Spleen (tissue), 7 donors: ENCODE measurements at regions not wholly inside any gene's neighbourhood (a gene's known extent, or its start where the extent isn't known, plus 50 kb on each side); places are given as distances from the start of the nearest gene placed in this dataset.

ENCODE experiments used
- CTCF ChIP-seq, 11 experiments: fragments of 200-600 bp in 7 of 11; fragments of 450-650 bp in 4 of 11; sonication (generic) in 4 of 11; IDR thresholded peaks in 8 of 11; conservative IDR thresholded peaks in 3 of 11; 1 replicate in 7 of 11; 2 replicates in 4 of 11; pipeline versions ENCODE4 v1.4.0 to v1.8.0; 2016 to 2021; ENCODE audit warnings: antibody characterized with exemption in 11 of 11, inconsistent platforms in 4 of 11, mild to moderate bottlenecking in 1 of 11
- POLR2A ChIP-seq, 3 donors: fragments of 450-650 bp; IDR thresholded peaks; one replicate each; pipeline ENCODE4 v1.5.1; 2017; ENCODE audit warnings: antibody characterized with exemption in 3 of 3, mild to moderate bottlenecking in 1 of 3
- donor health status: DM: no; HTN: no; CAD: no; lungs with moderate emphysema.
- donor health status: DM: no; HTN: no; CAD: no.
- donor health status: DM: no; HTN: no; CAD: no.

- TF ChIP-seq CTCF (IDR thresholded peaks at IDR 0.05 in 8 of 11, conservative IDR thresholded peaks at IDR 0.05 in 3 of 11) = no peak
- no peak for TF ChIP-seq POLR2A (IDR thresholded peaks at IDR 0.05)
Measured at GRCh38 chr11:131005829-131006228, 89.5 kb upstream of the SNX19 start.
